ENCODE measurements at regions not wholly inside any gene's neighbourhood (a gene's known extent, or its start where the extent isn't known, plus 50 kb on each side); places are given as distances from the start of the nearest gene placed in this dataset.

DNA sequence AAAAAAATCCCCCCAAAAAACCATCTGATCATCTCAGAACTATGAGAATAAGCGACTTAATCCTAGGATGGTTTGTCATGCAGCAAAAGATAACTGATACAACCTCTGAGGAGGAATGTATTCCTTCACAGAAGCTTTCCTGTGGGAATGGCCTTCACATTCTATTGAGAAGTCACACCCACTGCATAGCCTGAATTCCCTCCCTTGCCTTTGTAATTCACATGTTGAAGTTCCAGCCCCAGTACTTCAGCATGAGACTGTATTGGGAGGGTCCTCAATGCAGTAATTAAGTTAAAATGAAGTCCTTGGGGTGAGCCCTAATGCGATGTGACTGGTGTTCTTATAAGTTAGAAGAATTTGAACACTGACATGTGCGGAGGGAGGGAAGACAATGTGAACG lies 395.2 kb downstream of the TUSC7 start:
- no peaks in the 10 kb centered on the region for H3K36me3 ChIP-seq (replicated peaks in 1 of 2)
- H3K9me3 ChIP-seq (replicated peaks in 1 of 3) = no peaks in the 10 kb centered on the region
- H3K4me1 ChIP-seq (replicated peaks in 1 of 2) = no peaks in the 10 kb centered on the region
- WGBS, 4 donors = 92 to 98% (median 96%) methylated on average over 4 of the region's 4 CpGs
- intact Hi-C loops (cut with DNase I) = no loop called here
- no peak overlapping the region for H3K27ac ChIP-seq
- no peaks in the 10 kb centered on the region for H3K27me3 ChIP-seq
- no peak for TF ChIP-seq CTCF (IDR thresholded peaks at IDR 0.05)
- TF ChIP-seq POLR2A (IDR thresholded peaks at IDR 0.05) = no peak
- H3K4me3 ChIP-seq = no peak overlapping the region
- no peak for DNase-seq

DNA sequence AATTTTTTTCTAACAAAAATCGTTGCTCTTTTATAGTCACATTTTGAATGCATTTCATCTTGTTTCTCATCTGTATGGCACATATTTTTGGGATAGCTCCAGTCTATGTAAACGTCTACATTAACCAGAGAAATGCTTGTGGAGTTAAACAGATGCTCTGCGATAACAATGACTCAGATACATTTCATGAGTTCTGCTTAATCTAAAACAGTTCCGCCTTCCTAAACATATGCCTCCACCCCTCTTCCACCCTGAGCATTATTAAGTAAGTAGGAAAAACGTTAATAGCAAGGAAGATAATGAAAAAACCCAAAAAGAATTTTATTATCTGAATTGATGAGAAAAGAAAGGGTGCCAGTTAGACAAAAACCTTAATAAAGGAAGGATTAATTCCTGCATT lies 396.1 kb downstream of the TUSC7 start:
- H3K27ac ChIP-seq = no peak overlapping the region
- DNase-seq = no peak
- H3K4me1 ChIP-seq (replicated peaks in 1 of 2) = no peaks in the 10 kb centered on the region
- intact Hi-C loops (cut with DNase I) = no loop called here
- no peaks in the 10 kb centered on the region for H3K9me3 ChIP-seq (replicated peaks in 1 of 3)
- no peaks in the 10 kb centered on the region for H3K27me3 ChIP-seq
- H3K4me3 ChIP-seq = no peak overlapping the region
- WGBS, 4 donors = 71 to 79% (median 76%) methylated on average over 5 of the region's 5 CpGs
- no peak for TF ChIP-seq CTCF (IDR thresholded peaks at IDR 0.05)
- no peak for TF ChIP-seq POLR2A (IDR thresholded peaks at IDR 0.05)
- H3K36me3 ChIP-seq (replicated peaks in 1 of 2) = no peaks in the 10 kb centered on the region

DNA sequence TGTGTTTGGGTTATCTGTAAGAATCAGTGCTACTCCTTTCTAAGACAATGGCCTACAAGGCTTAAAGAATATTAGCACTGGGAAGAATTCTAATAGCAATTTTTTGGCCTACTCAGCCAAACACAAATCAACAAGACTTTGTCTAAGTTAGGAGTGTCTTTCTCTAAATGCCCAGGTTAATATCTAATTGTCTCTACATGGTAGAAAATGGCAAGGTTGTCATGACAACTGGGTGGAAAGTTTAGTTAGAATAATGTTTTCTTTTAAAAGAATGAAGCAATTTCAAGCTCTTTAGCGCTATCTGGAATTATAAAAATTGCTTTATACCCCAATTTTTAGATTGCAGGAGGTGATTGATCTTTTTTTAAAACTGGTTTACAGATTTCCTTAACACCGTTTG lies 396.8 kb downstream of the TUSC7 start:
- intact Hi-C loops (cut with DNase I) = no loop called here
- Histone ChIP-seq H3K4me3 (no peak overlapping the region), H3K4me1 (replicated peaks in 1 of 2) (no peaks in the 10 kb centered on the region), H3K27me3 (no peaks in the 10 kb centered on the region), H3K27ac (no peak overlapping the region), H3K36me3 (replicated peaks in 1 of 2) (no peaks in the 10 kb centered on the region), H3K9me3 (replicated peaks in 1 of 3) (no peaks in the 10 kb centered on the region)
- DNase-seq = no peak
- TF ChIP-seq CTCF (IDR thresholded peaks at IDR 0.05) = no peak
- no peak for TF ChIP-seq POLR2A (IDR thresholded peaks at IDR 0.05)
- WGBS, 4 donors = 88 to 93% (median 90%) methylated on average over 2 of the region's 2 CpGs

DNA sequence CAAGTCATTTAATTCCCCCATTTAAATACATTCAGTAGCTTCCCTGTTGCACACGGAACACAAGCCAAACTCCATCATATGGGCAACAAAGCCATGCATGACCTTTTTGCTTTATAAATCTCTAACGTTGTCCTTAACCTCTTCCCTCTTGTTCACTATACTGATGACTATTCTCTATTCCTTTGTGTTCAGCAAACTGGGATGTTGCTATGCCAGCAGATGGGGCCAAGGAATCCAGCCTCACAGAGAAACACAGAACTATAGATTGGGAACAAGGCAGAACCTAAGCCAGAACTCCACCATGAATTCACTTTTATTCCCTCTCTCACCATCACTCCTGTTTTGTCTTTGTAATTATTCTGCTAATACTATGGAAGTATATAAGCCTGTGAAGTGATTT lies 398.4 kb downstream of the TUSC7 start:
- Histone ChIP-seq H3K4me3 (no peak overlapping the region), H3K27ac (no peak overlapping the region), H3K36me3 (replicated peaks in 1 of 2) (no peaks in the 10 kb centered on the region), H3K4me1 (replicated peaks in 1 of 2) (no peaks in the 10 kb centered on the region), H3K27me3 (no peaks in the 10 kb centered on the region), H3K9me3 (replicated peaks in 1 of 3) (no peaks in the 10 kb centered on the region)
- intact Hi-C loops (cut with DNase I) = no loop called here
- TF ChIP-seq POLR2A (IDR thresholded peaks at IDR 0.05) (no peak), CTCF (IDR thresholded peaks at IDR 0.05) (no peak)
- 75 to 90% (median 79%) methylated on average over 2 of the region's 2 CpGs for WGBS, 4 donors
- no peak for DNase-seq

All from adrenal gland (tissue), 9 donors.